Loucy (cell line): ENCODE measurements at regions not wholly inside any gene's neighbourhood (a gene's known extent, or its start where the extent isn't known, plus 50 kb on each side); places are given as distances from the start of the nearest gene placed in this dataset.

ENCODE experiments used
- H2AFZ ChIP-seq: fragments of 200-600 bp; sonication (generic); 2 replicates; pipeline ENCODE4 v1.6.0; 2016; ENCODE audit warnings: antibody characterized with exemption, mild to moderate bottlenecking, low read length, moderate library complexity
- H3F3A ChIP-seq: fragments of 200-600 bp; 2 replicates; pipeline ENCODE4 v1.6.0; 2016; ENCODE audit warnings: antibody characterized with exemption, low read depth, mild to moderate bottlenecking
- H3K27me3 ChIP-seq: fragments of 200-600 bp; sonication (generic); 2 replicates; pipeline ENCODE4 v1.6.1; 2014; ENCODE audit warnings: low read length, mild to moderate bottlenecking; ENCODE audit not compliant: insufficient read depth, poor library complexity, severe bottlenecking
- H3K36me3 ChIP-seq: fragments of 200-600 bp; sonication (generic); 2 replicates; pipeline ENCODE4 v1.6.1; 2016; ENCODE audit warnings: low read length; ENCODE audit not compliant: insufficient read depth
- H3K4me1 ChIP-seq: fragments of 200-600 bp; sonication (generic); 2 replicates; pipeline ENCODE4 v1.5.1; 2014; ENCODE audit warnings: low read length, mild to moderate bottlenecking; ENCODE audit not compliant: insufficient read depth, poor library complexity, severe bottlenecking
- H3K4me2 ChIP-seq: fragments of 200-600 bp; sonication (generic); 2 replicates; pipeline ENCODE4 v1.6.0; 2014; ENCODE audit warnings: antibody characterized with exemption, low read length, low read depth, mild to moderate bottlenecking; ENCODE audit not compliant: poor library complexity, severe bottlenecking
- H3K4me3 ChIP-seq: fragments of 200-600 bp; sonication (generic); 2 replicates; pipeline ENCODE4 v1.5.1; 2014; ENCODE audit warnings: low read length, mild to moderate bottlenecking, mixed read lengths; ENCODE audit not compliant: poor library complexity, severe bottlenecking
- H3K79me2 ChIP-seq: fragments of 200-600 bp; sonication (generic); 2 replicates; pipeline ENCODE4 v1.6.1; 2014; ENCODE audit warnings: low read length; ENCODE audit not compliant: insufficient read depth
- H3K9ac ChIP-seq: fragments of 200-600 bp; sonication (generic); 2 replicates; pipeline ENCODE4 v1.6.0; 2014; ENCODE audit warnings: mild to moderate bottlenecking, low read depth, low read length, moderate library complexity; ENCODE audit not compliant: poor library complexity, severe bottlenecking
- H3K9me2 ChIP-seq: fragments of 200-600 bp; sonication (generic); replicated peaks from 2 replicates; pipeline ENCODE4 v1.6.1; 2016; ENCODE audit warnings: low read depth, low read length, mixed read lengths
- H3K9me3 ChIP-seq: fragments of 200-600 bp; sonication (generic); 2 replicates; pipeline ENCODE4 v1.6.1; 2014; ENCODE audit warnings: mild to moderate bottlenecking, antibody characterized with exemption, low read length, low read depth; ENCODE audit not compliant: insufficient read depth
- H4K20me1 ChIP-seq: fragments of 200-600 bp; sonication (generic); 2 replicates; pipeline ENCODE4 v1.6.0; 2014; ENCODE audit warnings: antibody characterized with exemption, low read length, mild to moderate bottlenecking; ENCODE audit not compliant: insufficient read depth, poor library complexity, severe bottlenecking
- CTCF ChIP-seq: fragments of 200-600 bp; sonication (generic); conservative IDR thresholded peaks from 2 replicates; pipeline ENCODE4 v1.5.1; 2014; ENCODE audit warnings: mild to moderate bottlenecking, antibody characterized with exemption, low read length
- EZH2phosphoT487 ChIP-seq: fragments of 200-600 bp; IDR thresholded peaks from 2 replicates; pipeline ENCODE4 v1.6.1; 2018; ENCODE audit warnings: antibody characterized with exemption, mild to moderate bottlenecking, moderate library complexity, borderline replicate concordance

GRCh38 chr3:26293329-26293844, 329.2 kb upstream of the LRRC3B start:
- H3K4me2 ChIP-seq: no peak overlapping the region
- H3K9ac ChIP-seq: no peak overlapping the region
- H3K4me1 ChIP-seq: no peaks in the 10 kb centered on the region
- H3K27me3 ChIP-seq: no peaks in the 10 kb centered on the region
- H3K4me3 ChIP-seq: no peak overlapping the region
- TF ChIP-seq EZH2phosphoT487: no peak
- TF ChIP-seq CTCF: no peak
- no peaks in the 10 kb centered on the region for H3K79me2 ChIP-seq
- no peaks in the 10 kb centered on the region for H4K20me1 ChIP-seq
- H3K9me2 ChIP-seq: no peaks in the 10 kb centered on the region
- no peaks in the 10 kb centered on the region for H3K9me3 ChIP-seq
- H2AFZ ChIP-seq: no peak overlapping the region
- no peaks in the 10 kb centered on the region for H3K36me3 ChIP-seq
- no peaks in the 10 kb centered on the region for H3F3A ChIP-seq

- no peaks in the 10 kb centered on the region for H3K27me3 ChIP-seq
- no peaks in the 10 kb centered on the region for H3K36me3 ChIP-seq
- H3K9me3 ChIP-seq: no peaks in the 10 kb centered on the region
- no peaks in the 10 kb centered on the region for H4K20me1 ChIP-seq
- TF ChIP-seq EZH2phosphoT487 (no peak), CTCF (no peak)
- no peak overlapping the region for H2AFZ ChIP-seq
- no peak overlapping the region for H3K4me2 ChIP-seq
- no peaks in the 10 kb centered on the region for H3K4me1 ChIP-seq
- H3K79me2 ChIP-seq: no peaks in the 10 kb centered on the region
- no peak overlapping the region for H3K9ac ChIP-seq
- no peak overlapping the region for H3K4me3 ChIP-seq
- no peaks in the 10 kb centered on the region for H3F3A ChIP-seq
- no peaks in the 10 kb centered on the region for H3K9me2 ChIP-seq
Observed at GRCh38 chr3:26307192-26307591, 315.4 kb upstream of the LRRC3B start.

- Histone ChIP-seq H4K20me1 (no peaks in the 10 kb centered on the region), H3K4me1 (no peaks in the 10 kb centered on the region), H2AFZ (no peak overlapping the region), H3K79me2 (no peaks in the 10 kb centered on the region), H3K9me3 (no peaks in the 10 kb centered on the region), H3K4me2 (no peak overlapping the region), H3K27me3 (no peaks in the 10 kb centered on the region), H3K9ac (no peak overlapping the region), H3K4me3 (no peak overlapping the region), H3F3A (no peaks in the 10 kb centered on the region), H3K36me3 (no peaks in the 10 kb centered on the region), H3K9me2 (no peaks in the 10 kb centered on the region)
- TF ChIP-seq EZH2phosphoT487: no peak
- TF ChIP-seq CTCF: no peak
Observed at GRCh38 chr3:26307787-26308186, 314.8 kb upstream of the LRRC3B start.
